ENCODE measurements at regions not wholly inside any gene's neighbourhood (a gene's known extent, or its start where the extent isn't known, plus 50 kb on each side); places are given as distances from the start of the nearest gene placed in this dataset.

- DNase-seq (ENCODE audit: low read depth, low spot score) = no peak
- TF ChIP-seq CTCF (IDR thresholded peaks at IDR 0.05; ENCODE audit: low read depth, low read length) = no peak
- H3K4me3 ChIP-seq (ENCODE audit: low read depth, low read length) = no peak overlapping the region
- in situ Hi-C loops (cut with HindIII; ENCODE audit: low sequenced_read_pairs) = no loop called here
Measured at GRCh38 chr11:37774441-37774840, 1176.4 kb upstream of the RAG2 start.

DNA sequence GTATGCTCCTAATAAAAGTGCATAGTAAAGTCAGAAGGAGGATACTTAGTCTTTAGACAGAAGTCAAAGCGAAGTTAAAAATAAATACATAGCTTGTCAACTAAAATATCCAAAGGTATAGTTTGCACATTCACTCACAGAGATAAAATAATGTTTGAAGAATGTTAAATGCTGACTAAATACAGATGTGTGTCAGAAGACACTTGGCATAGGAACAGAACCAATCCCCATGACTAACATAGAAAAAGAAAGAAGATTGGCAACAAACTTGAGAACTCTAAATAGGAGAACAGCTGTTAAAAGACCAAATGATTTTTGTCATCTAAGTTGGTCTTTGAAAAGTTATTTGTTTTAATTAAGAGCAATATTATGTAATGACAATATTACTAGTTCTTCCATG lies 1172.1 kb upstream of the RAG2 start:
- no peak overlapping the region for H3K4me3 ChIP-seq (ENCODE audit: low read depth, low read length)
- in situ Hi-C loops (cut with HindIII; ENCODE audit: low sequenced_read_pairs) = no loop called here
- no peak for TF ChIP-seq CTCF (IDR thresholded peaks at IDR 0.05; ENCODE audit: low read depth, low read length)
- DNase-seq (ENCODE audit: low read depth, low spot score) = peak; percentile 25

DNA sequence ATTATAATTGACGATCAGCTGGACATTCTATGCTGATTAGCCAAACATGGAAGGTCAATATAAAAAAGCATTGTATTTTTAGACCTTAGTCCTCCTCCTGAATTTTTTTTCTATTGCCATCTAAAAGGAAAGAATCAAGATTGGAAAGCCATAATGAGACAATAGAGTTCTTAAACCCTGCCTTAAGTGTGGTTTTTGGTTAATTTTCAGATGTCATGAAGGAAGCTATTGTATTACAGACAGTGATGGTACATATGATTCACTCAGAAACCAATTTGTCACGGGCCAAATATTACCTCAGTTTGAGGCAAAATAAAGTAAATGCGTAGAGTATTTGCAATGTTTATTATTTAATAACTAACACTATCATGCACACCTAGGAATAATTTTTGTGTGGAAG lies 1164.0 kb upstream of the RAG2 start:
- no peak for DNase-seq (ENCODE audit: low read depth, low spot score)
- no peak overlapping the region for H3K4me3 ChIP-seq (ENCODE audit: low read depth, low read length)
- no peak for TF ChIP-seq CTCF (IDR thresholded peaks at IDR 0.05; ENCODE audit: low read depth, low read length)
- in situ Hi-C loops (cut with HindIII; ENCODE audit: low sequenced_read_pairs) = no loop called here

DNA sequence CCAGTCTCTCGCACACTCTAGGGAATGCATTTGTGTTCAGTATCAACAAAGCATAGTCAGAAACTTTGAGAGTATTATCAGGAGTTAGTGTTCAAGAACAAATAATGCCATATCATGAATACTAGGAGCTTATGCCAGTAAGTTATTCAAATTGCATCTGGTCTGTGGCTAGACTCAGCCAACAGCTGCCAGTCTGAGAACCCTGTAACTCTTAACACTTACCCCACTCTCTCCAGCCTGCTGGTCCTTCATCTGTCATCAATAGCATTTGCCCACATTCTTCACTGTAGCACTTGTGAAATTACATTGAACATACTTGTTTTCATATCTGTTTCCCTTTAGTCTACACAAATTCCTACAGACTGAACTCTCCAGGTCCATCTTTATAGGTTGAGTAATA lies 1157.5 kb upstream of the RAG2 start:
- in situ Hi-C loops (cut with HindIII; ENCODE audit: low sequenced_read_pairs) = no loop called here
- no peak for TF ChIP-seq CTCF (IDR thresholded peaks at IDR 0.05; ENCODE audit: low read depth, low read length)
- H3K4me3 ChIP-seq (ENCODE audit: low read depth, low read length) = no peak overlapping the region
- no peak for DNase-seq (ENCODE audit: low read depth, low spot score)

GRCh38 chr11:37748641-37749040 lies 1150.6 kb upstream of the RAG2 start:
- in situ Hi-C loops (cut with HindIII; ENCODE audit: low sequenced_read_pairs) = no loop called here
- peak; percentile 4 for DNase-seq (ENCODE audit: low read depth, low spot score)
- TF ChIP-seq CTCF (IDR thresholded peaks at IDR 0.05; ENCODE audit: low read depth, low read length) = no peak
- H3K4me3 ChIP-seq (ENCODE audit: low read depth, low read length) = no peak overlapping the region

DNA sequence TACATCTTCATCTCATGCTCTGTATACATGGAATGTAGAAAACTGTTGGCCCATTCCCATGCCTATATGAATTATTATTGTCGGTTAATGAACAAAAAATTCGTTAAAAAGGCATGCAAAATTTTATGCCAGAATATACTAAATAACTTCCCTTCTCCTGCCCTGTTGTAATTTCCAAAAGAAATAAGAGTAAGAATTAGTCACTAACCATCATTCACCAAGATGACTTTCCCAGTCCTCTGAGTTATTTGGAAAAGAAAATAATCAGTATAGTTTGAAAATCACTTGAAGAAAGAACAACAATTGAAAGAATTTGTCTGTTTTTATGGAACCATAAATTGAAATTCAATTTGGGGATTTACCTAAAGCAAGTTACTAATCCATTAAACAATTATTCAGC lies 1149.1 kb upstream of the RAG2 start:
- no peak overlapping the region for H3K4me3 ChIP-seq (ENCODE audit: low read depth, low read length)
- in situ Hi-C loops (cut with HindIII; ENCODE audit: low sequenced_read_pairs) = no loop called here
- peak; percentile 54 for DNase-seq (ENCODE audit: low read depth, low spot score)
- TF ChIP-seq CTCF (IDR thresholded peaks at IDR 0.05; ENCODE audit: low read depth, low read length) = no peak

- DNase-seq (ENCODE audit: low read depth, low spot score) = no peak
- no peak for TF ChIP-seq CTCF (IDR thresholded peaks at IDR 0.05; ENCODE audit: low read depth, low read length)
- in situ Hi-C loops (cut with HindIII; ENCODE audit: low sequenced_read_pairs) = no loop called here
- no peak overlapping the region for H3K4me3 ChIP-seq (ENCODE audit: low read depth, low read length)
Measured at GRCh38 chr11:37727371-37727770, 1129.3 kb upstream of the RAG2 start.
